Inflammatory macrophage (primary cell): ENCODE measurements at regions not wholly inside any gene's neighbourhood (a gene's known extent, or its start where the extent isn't known, plus 50 kb on each side); places are given as distances from the start of the nearest gene placed in this dataset.
"Not testable (repeated sequence)": the region's sequence is repeated elsewhere in the genome, so short reads cannot be mapped to it uniquely, and the experiment has no call there.

Source experiments
- DNase-seq, 2 donors: peaks; one replicate each; pipeline ENCODE4 v3.0.0-alpha.2; 2020 to 2022

DNA sequence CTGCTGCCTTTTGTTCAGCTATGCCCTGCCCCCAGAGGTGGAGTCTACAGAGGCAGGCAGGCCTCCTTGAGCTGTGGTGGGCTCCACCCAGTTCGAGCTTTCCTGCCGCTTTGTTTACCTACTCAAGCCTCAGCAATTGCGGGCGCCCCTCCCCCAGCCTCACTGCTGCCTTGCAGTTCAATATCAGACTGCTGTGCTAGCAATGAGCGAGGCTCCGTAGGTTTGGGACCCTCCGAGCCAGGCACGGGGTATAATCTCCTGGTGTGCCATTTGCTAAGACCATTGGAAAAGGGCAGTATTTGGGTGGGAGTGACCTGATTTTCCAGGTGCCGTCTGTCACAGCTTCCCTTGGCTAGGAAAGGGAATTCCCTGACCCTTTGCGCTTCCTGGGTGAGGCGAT is 51.9 kb downstream of the DIPK2A start:
- DNase-seq: not testable (repeated sequence)

DNA sequence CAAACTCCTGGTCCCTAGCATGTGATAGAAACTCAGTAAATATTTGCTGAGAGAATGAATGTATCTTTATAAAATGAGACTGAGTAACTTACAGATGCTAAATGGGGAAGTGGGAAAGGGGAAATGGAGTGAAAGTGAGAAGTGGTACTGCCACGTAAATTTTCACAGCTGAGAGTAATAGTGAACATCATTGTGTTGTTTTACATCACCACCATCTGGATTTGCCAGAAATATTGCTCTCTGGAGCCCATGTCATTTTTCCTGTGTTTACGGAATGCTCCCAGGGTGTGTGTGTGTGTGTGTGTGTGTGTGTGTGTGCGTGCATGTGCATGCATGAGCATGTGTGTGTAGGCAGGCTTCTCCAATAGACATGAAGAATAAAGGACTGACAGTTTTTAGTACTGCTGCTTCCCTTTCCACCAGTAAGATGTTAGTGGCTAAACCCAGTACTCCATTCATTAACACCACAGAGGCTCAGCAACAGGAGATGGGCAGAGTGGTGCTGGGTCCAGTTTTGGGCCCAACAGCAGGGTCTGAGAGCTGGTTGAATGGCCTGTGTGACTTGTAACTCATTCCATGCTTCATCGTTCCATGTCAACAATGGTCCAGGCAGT is 57.3 kb downstream of the DIPK2A start:
- peak; percentile 53 to 70 for DNase-seq

DNA sequence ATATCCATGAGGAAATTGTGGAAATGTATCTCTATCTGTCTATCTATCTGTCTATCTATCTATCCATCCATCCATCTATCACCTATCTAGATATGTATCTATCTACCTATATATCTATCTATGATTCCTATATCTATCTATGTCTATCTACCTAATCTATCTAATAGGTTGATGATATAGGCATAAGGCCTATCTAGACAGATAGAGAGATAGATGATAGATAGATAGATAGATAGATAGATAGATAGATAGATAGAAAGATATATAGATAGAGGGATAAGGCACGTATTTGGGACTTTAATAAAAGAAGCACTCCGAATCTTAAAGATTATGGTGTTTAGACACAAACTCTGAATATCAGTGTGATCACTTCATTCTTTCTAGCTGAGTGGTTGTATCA is 58.1 kb downstream of the DIPK2A start:
- no peak for DNase-seq

DNA sequence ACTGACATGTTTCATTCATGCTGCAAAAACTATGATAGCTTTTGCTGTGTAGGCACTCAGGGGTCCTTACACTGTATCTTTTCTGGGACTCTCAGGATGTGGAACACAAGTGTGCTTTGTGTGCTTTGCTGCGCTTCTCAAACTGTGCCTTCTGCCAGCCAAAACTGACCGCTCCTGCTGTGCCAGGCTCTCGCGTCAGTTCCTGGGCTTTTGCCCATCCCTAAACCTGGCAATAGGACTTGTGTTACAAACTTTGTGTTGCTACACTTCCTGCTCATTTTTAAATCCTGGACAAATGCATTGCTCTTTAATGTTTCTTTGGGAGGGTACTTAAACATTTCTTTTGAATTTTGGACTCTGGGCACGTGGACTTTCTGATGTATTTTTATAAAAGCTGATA is 60.3 kb downstream of the DIPK2A start:
- no peak for DNase-seq

DNA sequence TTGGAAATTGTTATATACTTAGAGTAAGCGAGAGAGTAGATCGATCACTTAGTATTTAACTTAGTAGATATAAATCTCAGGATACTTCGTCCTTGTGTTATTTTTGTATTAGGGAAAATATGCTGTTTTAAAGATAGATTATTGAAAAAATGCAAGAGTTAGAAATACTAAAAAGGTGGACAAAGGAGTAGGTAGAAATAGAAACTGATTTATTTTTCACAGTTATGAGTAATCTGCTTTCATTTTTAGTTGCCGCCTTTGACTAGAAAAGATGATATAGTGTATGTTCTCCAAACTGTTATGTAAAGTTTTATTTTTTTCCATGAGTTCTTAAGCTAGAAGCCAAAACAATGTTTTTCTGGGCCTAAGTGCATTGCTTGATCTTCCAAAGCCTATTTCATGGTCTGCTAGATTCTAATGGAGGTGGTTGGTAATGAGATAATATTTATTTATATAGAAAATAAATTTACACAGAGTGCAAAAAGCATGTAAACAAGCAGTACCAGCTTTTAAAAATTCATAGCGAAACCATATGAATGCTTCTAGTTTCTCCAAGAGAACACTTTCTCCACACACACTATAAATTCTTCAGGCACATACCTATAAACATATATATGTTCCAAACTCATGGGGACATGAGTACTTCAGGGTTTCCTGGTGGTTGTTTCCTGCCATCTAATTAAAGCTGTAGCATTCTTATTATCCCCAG is 61.1 kb downstream of the DIPK2A start:
- DNase-seq: no peak

DNA sequence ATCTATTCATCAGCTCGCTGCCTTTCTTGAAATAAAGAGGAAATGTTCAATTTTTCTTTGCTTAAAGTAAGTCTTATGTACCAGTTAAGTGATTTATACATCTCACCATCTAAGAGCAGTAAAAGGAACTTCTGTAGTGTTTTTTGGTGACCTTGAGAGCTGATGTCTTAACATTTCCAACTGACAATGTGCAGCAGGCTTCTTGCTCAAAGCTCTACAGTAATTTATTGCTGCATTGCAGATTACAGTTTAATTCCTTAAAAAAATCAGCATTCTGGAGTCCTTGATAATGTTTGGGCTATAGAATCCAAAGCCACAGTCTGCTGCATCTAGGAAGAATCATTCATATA is 61.6 kb downstream of the DIPK2A start:
- DNase-seq: no peak

DNA sequence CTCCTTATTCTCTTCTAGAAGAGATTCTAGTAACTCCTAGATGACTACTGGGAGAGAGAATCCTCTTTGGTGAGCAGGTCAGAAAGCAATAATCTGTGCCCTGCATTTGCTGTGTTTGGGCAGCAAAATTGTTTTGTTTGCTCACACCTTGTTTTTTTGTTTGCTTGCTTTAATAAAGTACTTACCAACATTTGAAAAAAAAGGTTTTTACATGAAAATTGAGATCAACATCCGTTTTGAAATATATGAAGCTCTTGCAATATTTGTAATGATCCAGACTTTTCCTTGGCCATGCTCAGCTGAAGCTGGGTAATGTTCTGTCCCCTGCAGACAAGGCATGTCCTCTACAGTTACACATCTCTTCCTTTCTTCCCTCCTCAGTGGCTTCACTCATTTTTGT is 62.2 kb downstream of the DIPK2A start:
- DNase-seq: no peak

DNA sequence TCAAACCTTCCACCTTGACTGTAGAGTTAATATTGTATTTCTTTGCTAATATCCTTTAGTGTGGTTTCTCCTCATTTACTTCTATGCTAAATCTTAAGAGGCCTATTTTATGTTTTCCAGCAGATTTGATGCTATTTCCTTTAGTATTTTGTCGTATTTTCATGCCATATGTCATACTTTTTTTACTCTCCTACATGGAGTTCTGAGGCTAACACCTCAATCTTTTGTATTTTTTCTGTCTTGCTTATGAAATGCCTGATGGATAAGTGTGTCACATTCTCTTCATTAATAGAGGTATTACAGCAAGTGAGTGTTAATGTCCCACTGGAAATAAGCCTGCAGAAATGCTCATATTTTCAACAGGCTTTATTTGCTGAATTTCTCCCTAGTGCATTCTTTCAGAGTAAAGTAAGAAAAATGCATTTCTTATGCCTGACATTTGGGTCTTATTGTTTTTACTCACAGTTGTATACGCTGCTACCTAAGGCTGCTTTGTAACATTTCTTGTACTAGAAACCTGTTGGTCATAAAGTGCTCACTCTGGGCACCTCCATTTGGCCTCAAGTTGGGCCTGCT is 63.2 kb downstream of the DIPK2A start:
- no peak for DNase-seq

DNA sequence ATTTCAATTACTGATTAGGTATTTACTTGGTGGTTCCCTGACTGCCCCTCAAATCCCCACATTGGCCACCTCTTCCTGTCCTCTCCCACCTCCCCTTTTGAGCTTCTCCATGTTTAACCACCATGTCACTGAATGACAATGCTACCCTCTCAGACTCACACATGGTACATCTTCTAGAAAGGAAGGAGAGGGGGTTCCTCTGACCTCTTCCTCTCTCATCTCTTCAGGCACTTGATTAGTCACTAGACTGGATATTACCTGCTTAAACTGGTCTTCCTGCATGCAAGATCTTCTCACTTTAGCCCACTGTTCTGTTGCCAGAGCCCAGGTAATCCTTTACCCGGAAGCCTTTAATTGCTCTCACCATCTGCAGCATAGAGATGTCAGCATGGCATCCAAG is 64.9 kb downstream of the DIPK2A start:
- DNase-seq: no peak

DNA sequence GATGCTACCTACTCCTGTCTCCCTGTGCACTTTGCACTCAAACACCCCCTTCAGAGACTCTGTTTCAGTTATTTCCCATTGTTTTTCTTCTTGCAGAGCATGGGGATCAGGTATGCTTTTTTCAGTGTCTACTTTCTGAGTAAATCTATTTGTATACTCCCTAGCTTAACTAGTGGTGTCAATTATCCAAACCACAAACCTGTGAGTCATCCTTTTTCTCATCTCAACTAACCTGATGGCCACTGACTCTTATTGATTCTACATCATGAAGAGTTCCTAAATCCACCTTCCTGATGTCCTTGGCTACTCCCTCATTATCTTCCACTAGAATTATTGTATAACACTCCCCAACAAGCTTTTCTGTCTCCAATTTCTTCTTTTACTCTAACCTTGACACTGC is 68.0 kb downstream of the DIPK2A start:
- DNase-seq: no peak

DNA sequence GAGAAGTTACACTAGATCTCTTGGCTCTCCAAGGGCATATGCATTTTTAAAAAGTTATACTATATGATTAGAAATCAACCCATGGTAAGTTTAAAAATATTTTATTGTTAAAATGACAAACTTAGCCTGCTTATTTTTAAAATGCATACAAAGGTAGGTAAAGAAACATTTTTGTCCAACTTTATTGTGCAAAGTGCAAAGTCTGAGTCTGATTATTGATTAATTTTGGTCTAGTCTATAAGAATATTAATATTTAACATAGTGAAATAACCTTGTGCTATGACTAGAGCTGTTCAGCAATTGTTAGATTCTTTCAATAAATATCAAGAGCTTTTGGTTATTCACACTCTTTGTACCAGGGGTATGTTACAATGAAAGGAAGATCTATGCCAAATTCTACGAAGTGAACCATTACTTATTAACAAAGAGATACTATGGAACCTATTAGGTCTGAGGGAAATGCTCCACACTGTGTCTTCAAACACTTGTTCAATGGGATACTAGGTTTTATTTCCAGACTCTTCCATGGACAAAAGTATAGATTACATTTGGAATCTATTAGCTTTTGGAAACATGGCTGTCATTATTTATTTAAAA is 70.4 kb downstream of the DIPK2A start:
- no peak for DNase-seq

DNA sequence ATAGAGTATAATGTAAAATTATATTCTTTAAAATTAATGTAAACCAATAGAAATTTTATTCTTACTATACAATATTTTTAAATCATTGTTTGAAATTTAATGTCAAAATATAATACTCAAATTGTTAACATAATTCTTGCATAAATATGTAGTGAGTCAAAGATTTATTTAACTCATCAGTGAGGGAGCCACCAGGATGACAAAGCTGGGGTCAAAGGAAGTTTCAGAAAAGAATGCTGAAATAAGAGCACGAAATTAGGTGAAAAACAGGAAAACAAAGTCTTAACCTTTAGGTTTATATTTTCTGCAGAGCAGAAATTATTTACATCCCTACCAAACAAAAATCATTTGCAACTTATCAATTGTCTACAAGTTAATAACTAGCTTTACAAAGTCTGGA is 74.1 kb downstream of the DIPK2A start:
- no peak for DNase-seq

DNA sequence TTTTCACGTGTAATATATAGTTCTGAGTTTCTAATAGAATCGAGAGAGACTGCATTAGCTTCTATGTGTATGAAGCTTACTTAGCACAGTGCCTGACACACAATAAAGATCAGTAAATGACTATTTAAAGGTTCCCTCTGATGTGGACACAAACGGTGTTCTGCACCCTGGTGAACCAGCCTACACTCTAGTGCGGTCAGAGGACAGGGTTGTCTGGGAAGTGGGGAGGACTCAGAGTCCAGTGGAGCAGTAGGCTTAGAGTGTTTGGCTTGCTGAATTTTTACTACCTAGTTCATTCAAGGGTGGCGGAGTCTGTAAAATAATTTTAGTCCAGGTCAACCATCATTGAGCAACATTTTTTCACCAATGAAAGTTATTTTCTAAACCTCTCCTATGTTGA is 77.8 kb downstream of the DIPK2A start:
- DNase-seq: no peak

DNA sequence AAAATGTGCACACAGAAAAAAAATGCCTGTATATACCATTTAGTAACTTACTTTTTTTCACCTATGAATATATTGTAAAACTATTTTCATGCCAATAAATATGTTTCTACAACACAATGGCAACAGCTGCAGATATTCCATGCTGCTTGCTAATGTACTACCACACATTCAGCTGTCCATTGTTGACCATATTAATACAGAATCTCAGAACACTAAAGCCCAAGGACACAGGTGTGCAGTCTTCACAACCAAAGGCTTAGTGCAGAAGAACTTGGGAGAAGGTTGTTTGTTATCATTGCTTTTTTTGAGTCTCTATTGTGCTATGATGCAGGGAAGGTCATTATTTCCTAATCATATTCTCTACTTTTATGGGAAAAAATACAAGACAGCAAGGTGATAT is 79.6 kb downstream of the DIPK2A start:
- no peak for DNase-seq

DNA sequence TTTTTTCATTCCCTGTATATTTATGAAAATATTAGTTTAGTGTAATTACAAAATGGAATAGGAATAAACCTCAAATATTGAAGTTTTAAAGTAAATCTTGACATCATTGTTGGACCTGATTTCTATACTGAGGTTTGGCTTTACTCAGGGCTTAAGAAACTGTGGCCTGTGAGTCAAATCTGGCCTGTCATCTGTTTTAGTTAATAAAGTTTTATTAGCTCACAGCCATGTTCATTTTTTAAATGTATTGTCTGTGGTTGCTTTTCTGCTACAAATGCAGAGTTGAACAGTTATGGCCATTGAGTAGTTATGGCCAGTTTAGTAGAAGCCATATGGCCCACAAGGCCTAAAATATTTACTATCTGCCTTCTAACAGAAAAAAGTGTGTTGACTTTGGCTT is 80.7 kb downstream of the DIPK2A start:
- no peak for DNase-seq

DNA sequence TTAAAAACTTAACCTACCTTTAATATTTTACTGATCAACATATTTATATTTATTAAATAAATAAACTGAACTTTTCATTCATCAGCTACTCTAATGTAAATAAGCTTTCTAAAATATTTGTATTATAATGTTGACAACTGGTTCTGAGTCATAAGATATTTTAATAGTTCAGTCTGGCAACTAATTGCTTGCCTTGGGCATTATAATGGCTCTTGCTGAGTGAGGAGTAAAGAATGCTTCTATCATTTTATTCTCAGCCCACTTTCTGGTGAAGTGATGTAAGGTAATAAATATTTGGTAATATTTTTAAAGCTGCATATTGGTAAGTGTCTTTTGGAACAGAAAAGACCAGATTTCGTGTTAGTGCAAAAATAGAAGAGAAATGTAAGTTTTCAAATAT is 81.5 kb downstream of the DIPK2A start:
- no peak for DNase-seq

DNA sequence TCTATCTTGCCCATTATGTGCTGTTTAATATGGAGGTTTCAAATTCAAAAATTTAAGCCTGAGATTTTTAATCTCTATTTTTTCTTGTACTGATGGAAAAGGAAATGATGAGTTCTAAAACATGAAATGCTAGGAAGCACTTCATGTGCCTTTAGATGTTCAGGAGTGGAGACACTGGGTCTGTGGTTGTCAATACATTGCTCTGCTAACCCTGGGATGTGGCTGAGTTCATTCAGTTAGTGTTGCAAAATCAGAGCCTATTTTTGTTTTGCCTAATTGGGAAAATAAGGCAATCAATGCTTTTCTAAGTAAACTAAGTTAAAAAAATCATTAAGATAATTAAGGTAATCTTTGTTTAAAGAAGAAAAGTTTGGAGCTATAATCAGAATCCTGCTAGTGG is 83.1 kb downstream of the DIPK2A start:
- DNase-seq: no peak

DNA sequence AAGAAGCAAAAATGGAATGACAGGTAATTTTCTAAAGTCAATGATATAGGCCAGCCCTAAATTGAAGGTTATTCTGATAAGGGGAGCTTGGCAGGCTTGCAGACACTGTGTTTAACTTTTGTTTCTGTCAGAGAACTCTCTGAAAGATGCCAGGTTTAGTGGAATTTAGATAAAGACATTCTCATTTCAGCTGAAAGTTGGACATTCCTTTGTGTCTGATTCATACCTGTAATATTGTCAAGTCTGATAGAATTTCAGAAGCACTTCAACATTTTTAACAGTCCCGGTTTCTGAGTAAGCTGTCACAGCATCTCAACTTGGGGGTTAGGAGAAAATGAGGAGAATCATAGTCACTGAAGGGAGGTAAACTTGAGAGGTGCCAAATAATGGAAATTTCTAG is 84.0 kb downstream of the DIPK2A start:
- no peak for DNase-seq

DNA sequence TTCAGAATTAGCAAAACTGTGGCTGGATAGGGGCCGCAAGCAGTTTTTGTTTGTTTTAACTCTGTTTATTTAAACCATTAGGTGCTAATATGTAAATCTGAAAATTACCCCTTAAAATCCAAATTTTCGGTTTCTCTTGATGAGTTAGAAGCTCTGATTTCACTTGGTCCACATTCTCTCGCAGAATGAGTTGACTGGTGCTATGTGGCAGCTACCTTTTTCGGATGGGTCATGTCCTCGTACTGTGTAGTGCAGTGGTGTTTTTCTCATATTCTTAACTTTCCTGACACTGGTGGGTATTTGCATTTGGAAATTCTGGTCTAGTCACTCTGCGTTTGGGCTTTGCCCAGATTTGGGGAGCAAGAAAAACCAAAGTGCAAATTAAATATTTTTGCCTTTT is 87.1 kb downstream of the DIPK2A start:
- DNase-seq: no peak

DNA sequence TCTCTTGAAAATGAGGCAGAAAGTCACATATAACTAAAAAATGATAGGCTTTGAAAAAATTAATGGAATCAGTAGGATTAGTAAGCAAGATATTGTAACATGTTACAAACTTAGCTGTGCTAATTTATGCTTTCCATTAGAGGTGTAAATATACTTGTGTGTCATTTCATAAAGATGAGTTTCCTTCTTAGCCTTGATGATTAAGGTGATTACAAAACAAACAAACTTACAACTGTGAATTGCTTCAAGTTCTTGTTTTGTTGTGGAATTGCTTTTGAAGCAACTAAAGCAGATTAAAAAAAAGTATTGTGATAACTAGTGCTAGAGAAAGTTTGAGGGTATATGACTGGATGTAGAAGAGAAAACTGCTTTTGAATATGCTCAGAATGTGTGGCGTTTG is 87.9 kb downstream of the DIPK2A start:
- DNase-seq: no peak

DNA sequence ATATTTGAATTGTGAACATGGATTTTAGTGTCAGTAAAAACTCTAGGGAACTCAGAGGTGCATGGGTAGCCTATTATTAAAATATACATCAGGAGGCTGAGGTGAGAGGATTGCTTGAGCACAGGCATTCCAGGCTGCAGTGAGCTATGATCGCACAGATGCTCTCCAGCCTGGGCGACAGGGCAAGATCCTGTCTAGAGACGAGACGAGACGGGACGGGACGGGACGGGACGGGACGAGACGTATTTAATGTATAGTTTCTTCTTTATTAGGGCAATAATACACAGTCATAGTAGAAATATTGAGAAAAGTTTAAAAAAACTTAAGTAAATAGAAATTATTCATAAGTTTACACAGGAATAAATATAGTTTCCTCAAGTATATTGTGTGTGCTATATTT is 89.3 kb downstream of the DIPK2A start:
- DNase-seq: no peak

DNA sequence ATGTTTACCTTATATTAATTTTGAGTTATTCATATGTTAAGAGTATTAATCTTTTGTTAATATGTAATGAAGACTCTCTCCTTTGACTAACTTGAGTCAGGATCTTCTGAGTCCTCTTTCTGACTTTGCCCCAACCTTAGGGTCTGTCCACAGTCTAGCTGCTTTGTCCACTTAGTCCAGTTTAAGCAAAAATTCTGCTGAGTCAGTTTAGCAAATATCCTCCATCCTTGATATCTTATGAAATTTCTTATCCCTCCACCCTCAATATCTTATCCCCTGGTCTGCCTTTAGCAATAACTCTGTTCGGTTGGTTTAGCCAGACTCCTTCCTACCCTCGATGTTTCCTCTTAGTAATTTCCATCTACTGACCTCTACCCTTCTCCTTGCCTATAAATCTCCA is 91.7 kb downstream of the DIPK2A start:
- no peak for DNase-seq

DNA sequence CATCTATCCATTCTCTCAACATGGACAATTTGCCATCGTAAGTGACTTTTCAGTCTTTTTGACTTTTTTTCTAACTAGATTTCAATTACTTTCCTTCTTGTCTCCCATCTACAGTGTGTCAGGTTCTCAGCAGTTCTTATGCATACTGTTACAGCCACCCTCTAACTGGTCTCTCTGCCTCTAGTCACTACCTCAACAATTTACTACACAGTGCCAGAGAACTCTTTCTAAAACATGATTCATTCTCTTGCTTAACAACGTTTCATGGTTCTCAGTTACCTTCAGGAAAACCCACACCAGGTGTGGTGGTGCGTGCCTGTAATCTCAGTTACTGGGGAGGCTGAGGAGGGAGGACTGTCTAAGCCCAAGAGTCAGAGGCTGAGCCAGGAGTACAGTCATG is 95.4 kb downstream of the DIPK2A start:
- no peak for DNase-seq

DNA sequence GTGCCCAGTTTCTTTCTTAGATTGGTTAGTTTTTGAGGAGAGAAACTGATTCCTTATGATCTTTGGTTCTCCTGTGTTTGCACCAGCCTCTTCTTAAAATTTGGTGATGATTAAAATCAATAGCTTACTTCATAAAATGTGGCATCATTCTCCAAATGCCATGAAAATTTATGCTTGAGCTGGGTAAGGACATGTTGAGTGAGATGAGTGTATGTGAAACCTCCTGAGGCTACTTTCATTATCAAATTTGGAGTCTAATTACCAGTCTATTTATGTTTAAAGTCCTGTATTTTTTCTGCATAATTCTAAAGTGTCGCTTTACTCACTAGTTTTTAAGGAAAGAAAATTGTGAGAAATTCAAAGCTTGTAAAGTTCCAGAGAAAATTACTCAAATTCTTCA is 102.1 kb downstream of the DIPK2A start:
- no peak for DNase-seq
